Cardiac fibroblast (primary cell): ENCODE measurements at regions not wholly inside any gene's neighbourhood (a gene's known extent, or its start where the extent isn't known, plus 50 kb on each side); places are given as distances from the start of the nearest gene placed in this dataset.
"Not testable (repeated sequence)": the region's sequence is repeated elsewhere in the genome, so short reads cannot be mapped to it uniquely, and the experiment has no call there.

ENCODE experiments used
- DNase-seq, 2 donors: peaks; one replicate each; pipeline versions ENCODE4 v3.0.0 to v3.0.0-alpha.2; 2010; ENCODE audit warnings: low read depth in 2 of 2
- H3K4me3 ChIP-seq, 2 donors: replicated peaks in 1 of 2; 1 replicate in 1 of 2; 2 replicates in 1 of 2; pipeline ENCODE4 v1.5.1; 2011; ENCODE audit warnings: low read depth in 2 of 2, low read length in 2 of 2, mild to moderate bottlenecking in 2 of 2, moderate library complexity in 1 of 2
- TF ChIP-seq, protein P1 (sequence below): IDR thresholded peaks from one replicate; pipeline ENCODE4 v1.5.1; 2011; ENCODE audit warnings: low read depth, mild to moderate bottlenecking, low read length, inconsistent platforms

GRCh38 chr2:121068851-121069250 lies 216.2 kb downstream of the TFCP2L1 start:
- H3K4me3 ChIP-seq, result no peak overlapping the region
- DNase-seq, result no peak
- TF ChIP-seq, protein P1, sequence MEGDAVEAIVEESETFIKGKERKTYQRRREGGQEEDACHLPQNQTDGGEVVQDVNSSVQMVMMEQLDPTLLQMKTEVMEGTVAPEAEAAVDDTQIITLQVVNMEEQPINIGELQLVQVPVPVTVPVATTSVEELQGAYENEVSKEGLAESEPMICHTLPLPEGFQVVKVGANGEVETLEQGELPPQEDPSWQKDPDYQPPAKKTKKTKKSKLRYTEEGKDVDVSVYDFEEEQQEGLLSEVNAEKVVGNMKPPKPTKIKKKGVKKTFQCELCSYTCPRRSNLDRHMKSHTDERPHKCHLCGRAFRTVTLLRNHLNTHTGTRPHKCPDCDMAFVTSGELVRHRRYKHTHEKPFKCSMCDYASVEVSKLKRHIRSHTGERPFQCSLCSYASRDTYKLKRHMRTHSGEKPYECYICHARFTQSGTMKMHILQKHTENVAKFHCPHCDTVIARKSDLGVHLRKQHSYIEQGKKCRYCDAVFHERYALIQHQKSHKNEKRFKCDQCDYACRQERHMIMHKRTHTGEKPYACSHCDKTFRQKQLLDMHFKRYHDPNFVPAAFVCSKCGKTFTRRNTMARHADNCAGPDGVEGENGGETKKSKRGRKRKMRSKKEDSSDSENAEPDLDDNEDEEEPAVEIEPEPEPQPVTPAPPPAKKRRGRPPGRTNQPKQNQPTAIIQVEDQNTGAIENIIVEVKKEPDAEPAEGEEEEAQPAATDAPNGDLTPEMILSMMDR, result no peak

DNA sequence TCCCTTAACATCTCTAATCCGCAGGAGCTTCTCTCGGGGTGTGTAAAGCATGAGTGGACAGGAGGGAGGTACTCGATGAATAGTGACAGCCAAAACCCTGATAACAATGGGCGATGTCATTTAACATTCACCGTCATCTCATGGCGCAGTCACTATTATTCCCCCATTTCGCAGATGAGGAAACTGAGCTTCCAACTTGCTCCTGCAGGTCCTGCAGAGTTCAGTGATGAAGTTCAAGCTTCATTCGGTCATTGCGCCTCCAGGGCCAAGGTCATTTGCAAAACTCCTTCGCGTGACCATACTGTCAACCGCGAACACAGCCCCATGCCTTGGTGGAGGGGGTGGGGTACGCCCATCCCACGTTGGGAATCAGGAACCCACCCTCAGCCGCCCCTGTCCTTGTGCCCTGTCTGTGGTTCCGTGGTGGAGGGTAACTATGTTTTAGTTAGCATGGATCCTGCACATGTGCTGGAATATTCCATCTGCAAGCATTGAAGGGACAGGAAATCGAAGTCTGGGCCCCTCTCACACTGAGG lies 215.5 kb downstream of the TFCP2L1 start:
- TF ChIP-seq, protein P1, result no peak
- no peak for DNase-seq

GRCh38 chr2:121070061-121070460 lies 214.9 kb downstream of the TFCP2L1 start:
- not testable (repeated sequence) for DNase-seq

More for the DNA sequence above, 215.5 kb downstream of the TFCP2L1 start:
- H3K4me3 ChIP-seq, result no peak overlapping the region

DNA sequence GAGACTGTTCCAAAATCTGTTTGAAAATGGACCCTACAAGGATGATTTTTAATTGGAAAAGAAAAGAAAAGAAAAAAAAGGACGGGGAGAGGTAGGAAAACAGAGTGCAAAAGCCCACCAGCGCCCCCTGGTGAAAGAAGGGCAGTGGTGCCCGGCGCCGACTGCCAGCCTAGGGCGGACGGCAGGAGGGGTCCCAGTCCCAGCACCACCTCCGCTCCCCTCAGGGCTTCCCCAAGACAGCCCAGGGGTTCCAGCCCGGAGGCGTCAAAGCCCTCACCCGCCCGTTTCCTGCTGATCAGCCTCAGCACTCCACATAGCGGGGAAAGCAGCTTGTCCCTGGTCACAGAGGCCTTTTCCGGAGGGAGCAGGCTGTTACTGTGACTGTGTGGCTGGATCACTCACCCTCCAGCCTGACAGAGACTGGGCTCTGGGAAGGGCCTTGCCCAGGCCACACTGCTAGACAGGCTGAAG lies 213.9 kb downstream of the TFCP2L1 start:
- H3K4me3 ChIP-seq, result no peak overlapping the region
- DNase-seq, result peak; percentile 60 to 62
- TF ChIP-seq, protein P1, result peak; percentile 98

More at GRCh38 chr2:121070061-121070460, 214.9 kb downstream of the TFCP2L1 start:
- not testable (repeated sequence) for H3K4me3 ChIP-seq

- H3K4me3 ChIP-seq, result no peak overlapping the region
- DNase-seq, result no peak
- TF ChIP-seq, protein P1, result no peak
These were observed 212.2 kb downstream of the TFCP2L1 start for GRCh38 chr2:121072784-121073183.

GRCh38 chr2:121073320-121074210 lies 211.4 kb downstream of the TFCP2L1 start:
- no peak overlapping the region for H3K4me3 ChIP-seq
- no peak for DNase-seq
- TF ChIP-seq, protein P1, result no peak

DNA sequence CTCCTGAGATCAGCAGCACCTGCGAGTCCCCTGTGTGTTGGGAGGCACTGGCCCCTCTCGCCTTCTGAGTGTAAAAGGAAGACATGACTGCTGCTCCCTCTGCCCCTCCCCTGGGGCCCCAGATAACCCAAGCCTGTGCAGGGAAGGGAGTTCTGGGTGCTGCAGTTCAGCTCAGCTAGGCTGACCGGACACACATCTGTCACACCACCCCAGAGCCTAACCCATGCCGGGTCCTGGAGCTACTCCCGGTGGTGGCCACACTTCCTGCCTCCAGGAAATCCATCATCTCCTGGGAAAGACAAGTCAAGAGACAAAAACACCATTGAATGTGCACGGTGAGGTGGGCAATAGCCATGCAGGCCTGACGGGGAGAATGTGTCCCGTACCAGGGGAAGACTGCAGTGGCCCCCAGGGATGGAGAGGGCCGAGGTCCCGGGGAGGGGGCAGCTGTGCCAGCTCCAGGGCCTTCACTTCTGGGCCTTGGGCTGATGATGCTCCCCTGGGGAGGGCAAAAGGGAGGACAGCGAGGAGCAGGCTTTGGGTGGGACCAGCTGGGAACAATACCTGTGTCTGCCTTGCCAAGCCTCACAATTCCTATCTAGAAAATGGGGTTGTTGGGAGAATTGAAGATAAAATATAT lies 210.6 kb downstream of the TFCP2L1 start:
- no peak for DNase-seq
- TF ChIP-seq, protein P1, result no peak
- no peak overlapping the region for H3K4me3 ChIP-seq
